GM21529 (cell line): ENCODE measurements at regions not wholly inside any gene's neighbourhood (a gene's known extent, or its start where the extent isn't known, plus 50 kb on each side); places are given as distances from the start of the nearest gene placed in this dataset.

Experiments used
- ATAC-seq: cut with Tn5 transposase; IDR thresholded peaks from one replicate; pipeline ENCODE4 v1.9.1; 2021; ENCODE audit not compliant: unreplicated experiment

GRCh38 chr9:80204054-80204453 is 632.3 kb downstream of the TLE4 start:
- no peak for ATAC-seq

DNA sequence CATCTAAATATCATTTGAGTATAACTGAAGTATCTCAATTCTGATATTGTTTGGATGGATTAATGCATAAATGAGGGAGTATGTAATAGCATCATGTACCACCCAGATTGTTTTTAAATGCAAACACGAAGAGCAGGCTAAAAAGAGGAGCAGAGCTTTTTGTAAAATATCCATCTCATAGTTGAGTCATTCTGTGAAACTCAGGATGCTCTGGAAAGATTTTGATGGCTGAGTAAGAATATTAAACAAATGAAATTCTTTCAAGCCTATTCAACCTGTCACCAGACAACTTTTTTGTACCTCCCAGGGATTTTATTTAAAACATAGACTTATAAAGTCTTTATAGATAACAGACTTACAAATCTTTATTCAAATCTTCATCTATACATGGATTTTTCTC is 625.9 kb downstream of the TLE4 start:
- no peak for ATAC-seq

GRCh38 chr9:80191108-80191507 is 619.3 kb downstream of the TLE4 start:
- no peak for ATAC-seq

GRCh38 chr9:80188579-80188978 is 616.8 kb downstream of the TLE4 start:
- ATAC-seq, result no peak

- ATAC-seq, result no peak
These were observed 613.5 kb downstream of the TLE4 start for GRCh38 chr9:80185112-80185738.

DNA sequence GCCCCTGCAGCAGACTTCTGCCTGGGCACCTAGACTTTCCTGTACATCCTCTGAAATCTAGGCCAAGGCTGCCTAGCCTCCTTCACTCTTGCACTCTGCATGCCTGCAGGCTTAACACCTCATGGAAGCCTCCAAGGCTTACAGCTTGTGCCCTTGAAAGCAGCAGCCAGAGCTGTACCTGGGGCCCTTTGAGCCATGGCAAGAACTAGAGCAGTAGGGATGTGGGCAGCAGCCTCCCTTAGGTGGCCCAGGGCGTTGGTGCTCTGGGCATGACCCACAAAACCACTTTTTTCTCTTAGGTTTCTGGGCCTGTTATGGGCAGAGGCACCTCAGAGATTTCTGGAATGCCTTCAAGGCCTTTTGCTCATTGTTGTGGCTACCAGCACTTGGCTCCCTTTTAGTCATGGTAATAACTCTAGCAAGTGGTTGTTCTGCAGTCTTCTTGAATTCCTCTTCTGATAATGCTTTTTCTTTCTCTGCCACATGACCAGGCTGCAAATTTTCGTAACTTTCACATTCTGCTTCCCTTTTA is 606.2 kb downstream of the TLE4 start:
- no peak for ATAC-seq

DNA sequence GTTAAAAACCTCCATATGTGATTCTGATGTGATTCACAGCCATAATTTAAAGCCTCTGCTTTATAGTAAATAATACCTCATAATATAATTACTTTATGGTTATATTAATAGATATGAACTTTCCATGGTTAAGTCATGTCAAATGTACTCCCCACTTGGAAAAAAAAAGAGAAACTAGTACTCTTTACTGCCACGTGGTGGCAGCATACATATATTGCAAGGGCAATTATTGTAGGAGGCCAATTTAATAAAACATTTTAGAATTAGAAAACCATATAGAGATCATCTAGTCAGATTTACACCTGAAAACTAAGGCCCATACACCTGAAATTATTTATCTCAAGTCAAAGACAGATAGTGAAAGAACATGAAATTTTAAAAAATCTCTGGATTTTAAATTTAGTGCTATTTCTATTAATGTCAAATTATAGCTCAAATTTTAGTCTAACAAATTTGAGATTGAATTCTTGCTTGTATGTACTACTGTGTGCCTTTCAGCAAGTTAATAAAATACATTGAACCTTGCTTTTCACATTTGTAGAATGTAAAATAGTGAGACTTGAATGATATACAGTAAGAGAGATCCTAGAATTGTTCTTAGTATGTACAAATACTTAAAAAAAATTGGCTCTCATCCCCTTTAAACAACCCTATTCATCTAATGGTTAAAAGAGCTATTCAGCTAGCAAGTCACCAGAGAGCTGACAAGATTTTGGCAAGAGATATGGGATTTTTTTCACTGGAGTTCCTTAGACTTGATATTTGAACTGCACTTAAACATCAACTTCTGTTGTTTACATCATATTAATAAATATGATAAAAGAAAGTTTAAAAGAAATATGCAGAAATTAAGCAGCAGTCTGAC is 603.8 kb downstream of the TLE4 start:
- ATAC-seq, result peak; percentile 69

- ATAC-seq, result peak; percentile 73
These were observed 592.1 kb downstream of the TLE4 start for GRCh38 chr9:80163889-80164288.

- no peak for ATAC-seq
These were observed 586.9 kb downstream of the TLE4 start for GRCh38 chr9:80158554-80159170.

- peak; percentile 20 for ATAC-seq
These were observed 586.4 kb downstream of the TLE4 start for GRCh38 chr9:80158131-80158530.

- ATAC-seq, result peak; percentile 33
These were observed 585.8 kb downstream of the TLE4 start for GRCh38 chr9:80157561-80157983.

DNA sequence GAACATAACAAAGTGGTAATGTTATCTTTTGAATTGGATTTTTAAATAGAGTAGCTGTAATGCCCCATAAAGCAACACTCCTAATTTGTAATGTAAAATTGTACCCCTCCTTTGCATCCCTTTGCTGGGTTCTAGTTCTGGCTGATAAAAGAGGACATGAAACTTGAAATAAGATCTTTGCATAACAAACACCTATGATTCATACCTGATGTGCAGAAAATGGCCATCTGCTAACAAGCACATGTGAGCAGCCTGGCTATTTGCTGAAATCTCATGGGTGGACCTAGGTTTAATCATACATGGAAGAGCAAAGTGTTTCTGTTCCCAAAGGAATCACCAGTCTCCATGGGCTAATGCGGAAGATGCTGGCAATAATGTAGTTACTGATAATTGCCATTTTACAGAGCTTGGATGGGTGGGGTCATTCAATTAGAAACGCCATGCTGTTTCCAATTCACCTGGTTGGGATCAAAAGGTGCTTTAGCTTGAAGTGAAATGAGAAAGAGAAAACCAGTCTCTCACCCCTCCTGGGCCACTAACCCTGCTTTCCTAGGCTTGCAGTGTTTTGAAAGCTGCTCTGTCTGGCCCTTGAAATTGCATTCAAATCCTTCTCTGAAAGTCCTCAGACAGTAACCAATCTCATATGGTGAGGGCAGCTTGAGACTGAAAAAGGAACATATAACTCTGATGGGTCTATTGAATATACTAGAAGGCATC is 585.1 kb downstream of the TLE4 start:
- peak; percentile 65 for ATAC-seq

DNA sequence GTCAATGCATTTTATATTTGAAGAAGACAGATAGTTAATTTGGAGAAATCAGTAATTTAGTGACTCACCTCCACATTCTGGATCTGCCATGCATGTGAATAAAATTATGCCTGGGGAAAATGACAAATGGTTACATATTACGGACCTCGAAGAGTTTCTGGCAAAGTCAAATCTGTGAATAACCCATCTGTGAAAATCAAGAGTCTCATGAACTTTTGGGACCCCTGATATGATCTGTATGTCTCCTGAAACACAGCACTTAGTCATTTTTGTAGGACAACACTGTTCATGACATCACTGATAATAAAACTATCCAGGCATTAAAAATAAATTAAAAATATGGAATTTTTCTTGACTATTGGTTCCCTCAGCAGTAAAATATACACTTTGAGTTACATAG is 584.5 kb downstream of the TLE4 start:
- ATAC-seq, result no peak

- no peak for ATAC-seq
These were observed 576.1 kb downstream of the TLE4 start for GRCh38 chr9:80147866-80148265.

- no peak for ATAC-seq
These were observed 574.7 kb downstream of the TLE4 start for GRCh38 chr9:80146466-80146865.

DNA sequence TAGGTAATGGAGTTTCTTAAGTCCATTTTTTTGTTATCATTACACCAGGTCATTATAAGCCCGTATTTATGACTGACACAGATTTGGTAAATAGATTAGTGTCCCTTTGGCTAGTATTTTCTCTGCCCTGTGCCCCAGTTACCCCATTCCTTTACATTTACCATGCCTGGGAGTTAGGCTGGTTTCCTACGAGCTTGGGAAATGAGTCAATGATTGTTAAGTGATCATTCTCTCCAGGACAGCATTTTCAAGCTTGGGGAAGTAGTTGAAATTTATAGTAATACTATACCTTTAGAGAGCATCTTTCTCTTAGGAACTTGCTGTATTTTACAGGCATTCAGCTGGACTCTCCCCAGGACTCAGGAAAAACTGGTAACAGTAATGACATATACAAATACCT is 573.1 kb downstream of the TLE4 start:
- no peak for ATAC-seq

- no peak for ATAC-seq
These were observed 572.6 kb downstream of the TLE4 start for GRCh38 chr9:80144406-80144805.

DNA sequence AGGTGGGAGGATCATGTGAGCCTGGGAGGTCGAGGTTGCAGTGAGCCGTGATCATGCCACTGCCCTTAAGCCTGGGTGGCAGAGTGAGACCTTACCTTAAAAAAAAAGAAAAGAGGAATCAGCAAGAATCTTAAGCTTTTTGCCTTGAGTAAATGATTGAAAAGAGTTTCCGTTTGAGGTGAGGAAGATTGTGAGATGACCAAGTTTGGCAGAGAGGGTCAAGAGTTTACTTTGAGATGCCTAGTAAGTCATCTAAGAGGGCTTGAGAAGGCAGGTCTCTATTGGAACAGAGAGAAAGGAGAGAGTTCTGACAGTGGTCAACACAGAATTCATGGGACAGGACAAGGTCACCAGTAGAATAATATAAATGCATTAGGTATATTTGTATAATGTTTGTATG is 572.1 kb downstream of the TLE4 start:
- peak; percentile 80 for ATAC-seq

- peak; percentile 99 for ATAC-seq
These were observed 562.7 kb downstream of the TLE4 start for GRCh38 chr9:80134487-80134886.

GRCh38 chr9:80131627-80132026 is 559.9 kb downstream of the TLE4 start:
- ATAC-seq, result no peak

- ATAC-seq, result no peak
These were observed 556.2 kb downstream of the TLE4 start for GRCh38 chr9:80127920-80128319.
